DOHH2 (cell line): ENCODE measurements at regions not wholly inside any gene's neighbourhood (a gene's known extent, or its start where the extent isn't known, plus 50 kb on each side); places are given as distances from the start of the nearest gene placed in this dataset.

ENCODE experiments used
- CTCF ChIP-seq: fragments of 200-600 bp; sonication (generic); IDR thresholded peaks from one replicate; pipeline ENCODE4 v1.5.1; 2014; ENCODE audit warnings: antibody characterized with exemption, mild to moderate bottlenecking, low read depth, low read length; ENCODE audit not compliant: poor library complexity, severe bottlenecking
- EZH2phosphoT487 ChIP-seq: fragments of 200-600 bp; sonication (generic); IDR thresholded peaks from 2 replicates; pipeline ENCODE4 v1.6.1; 2017; ENCODE audit warnings: borderline replicate concordance, mild to moderate bottlenecking, antibody characterized with exemption, low read length, moderate library complexity, mixed read lengths

- no peak for TF ChIP-seq CTCF
- TF ChIP-seq EZH2phosphoT487 = no peak
Observed at GRCh38 chr6:113697632-113698410, 159.3 kb upstream of the MARCKS start.
